B cell (primary cell): ENCODE measurements at regions not wholly inside any gene's neighbourhood (a gene's known extent, or its start where the extent isn't known, plus 50 kb on each side); places are given as distances from the start of the nearest gene placed in this dataset.

Source experiments
- ATAC-seq: fragments of 200-7000 bp; cut with Tn5 transposase; one replicate; pipeline ENCODE4 v1.10.0; 2021; ENCODE audit warnings: low read depth, mild to moderate bottlenecking, moderate number of reproducible peaks, moderate library complexity
- CTCF ChIA-PET: fragments of 350-600 bp; sonication (Branson Sonifier 250); formaldehyde crosslinking; loops from one replicate; lab custom pipeline; 2021; ENCODE audit warnings: antibody characterized with exemption, inconsistent platforms; lab: Charles Lee
- POLR2A ChIA-PET: fragments of 350-600 bp; sonication (Branson Sonifier 250); formaldehyde crosslinking; loops from one replicate; lab custom pipeline; 2021; ENCODE audit warnings: antibody characterized with exemption; lab: Charles Lee
- DNase-seq: peaks from one replicate; pipeline ENCODE4 v3.0.0; 2013
- H2AFZ ChIP-seq: 2 replicates; pipeline ENCODE4 v1.6.1; 2012; ENCODE audit warnings: mild to moderate bottlenecking, low read depth, low read length; ENCODE audit not compliant: insufficient read depth, poor library complexity, severe bottlenecking
- H3K27ac ChIP-seq, 2 donors: 1 replicate in 1 of 2; 2 replicates in 1 of 2; pipeline ENCODE4 v1.5.1; 2012 to 2013; ENCODE audit warnings: low read length in 2 of 2, mild to moderate bottlenecking in 2 of 2, moderate library complexity in 1 of 2
- H3K27me3 ChIP-seq, 4 experiments: fragments of 200-600 bp in 1 of 4; sonication (generic) in 1 of 4; replicated peaks in 1 of 4; 1 replicate in 2 of 4; 2 replicates in 2 of 4; pipeline versions ENCODE4 v1.6.1 to v1.7.0; 2013 to 2016; ENCODE audit warnings: low read length in 3 of 4, mild to moderate bottlenecking in 2 of 4, mixed read lengths in 1 of 4, moderate library complexity in 1 of 4; ENCODE audit not compliant: insufficient read depth in 4 of 4, control insufficient read depth in 3 of 4; ENCODE audit errors: control extremely low read depth in 1 of 4
- H3K36me3 ChIP-seq, 2 experiments: replicated peaks in 1 of 2; 1 replicate in 1 of 2; 2 replicates in 1 of 2; pipeline versions ENCODE4 v1.6.1 to v1.7.1; 2013; ENCODE audit warnings: low read length in 1 of 2; ENCODE audit not compliant: insufficient read depth in 2 of 2, control insufficient read depth in 1 of 2; ENCODE audit errors: control extremely low read depth in 1 of 2, extremely low read depth in 1 of 2
- H3K4me1 ChIP-seq, 2 donors: fragments of 200-600 bp in 1 of 2; sonication (generic) in 1 of 2; 1 replicate in 1 of 2; 2 replicates in 1 of 2; pipeline versions ENCODE4 v1.5.1 to v1.6.1; 2013 to 2017; ENCODE audit warnings: low read length in 2 of 2; ENCODE audit not compliant: control insufficient read depth in 2 of 2, insufficient read depth in 2 of 2
- H3K4me2 ChIP-seq: replicated peaks from 2 replicates; pipeline ENCODE3; 2012; ENCODE audit warnings: mild to moderate bottlenecking, low read depth, low read length; ENCODE audit not compliant: poor library complexity, severe bottlenecking
- H3K4me3 ChIP-seq, 5 experiments: fragments of 200-600 bp in 1 of 5; sonication (generic) in 1 of 5; 1 replicate in 3 of 5; 2 replicates in 2 of 5; pipeline versions ENCODE4 v1.5.1 to v1.7.0; 2011 to 2016; ENCODE audit warnings: low read length in 4 of 5, mild to moderate bottlenecking in 4 of 5, low read depth in 2 of 5, control low read depth in 1 of 5, moderate library complexity in 1 of 5; ENCODE audit not compliant: insufficient read depth in 1 of 5; ENCODE audit errors: control extremely low read depth in 1 of 5, extremely low read depth in 1 of 5
- H3K79me2 ChIP-seq: fragments of 200-600 bp; sonication (generic); one replicate; pipeline ENCODE4 v1.6.0; 2016; ENCODE audit warnings: low read length; ENCODE audit not compliant: control insufficient read depth, insufficient read depth
- H3K9ac ChIP-seq: fragments of 200-600 bp; sonication (generic); 2 replicates; pipeline ENCODE4 v1.6.1; 2017; ENCODE audit warnings: mild to moderate bottlenecking, low read length, moderate library complexity
- H3K9me3 ChIP-seq, 3 donors: one replicate each; pipeline versions ENCODE4 v1.6.1 to v1.7.1; 2013; ENCODE audit warnings: low read length in 2 of 3; ENCODE audit not compliant: control insufficient read depth in 2 of 3, insufficient read depth in 1 of 3; ENCODE audit errors: control extremely low read depth in 1 of 3
- H4K20me1 ChIP-seq: 2 replicates; pipeline ENCODE4 v1.6.0; 2012; ENCODE audit warnings: mild to moderate bottlenecking, low read length; ENCODE audit not compliant: insufficient read depth, control insufficient read depth, poor library complexity, severe bottlenecking
- H3K27ac Mint-ChIP-seq: one replicate; pipeline ENCODE4 v1.8.0; 2021; ENCODE audit warnings: mixed read lengths
- H3K27me3 Mint-ChIP-seq: one replicate; pipeline ENCODE4 v1.8.0; 2021; ENCODE audit warnings: mixed read lengths
- H3K4me1 Mint-ChIP-seq: one replicate; pipeline ENCODE4 v1.8.0; 2021; ENCODE audit warnings: mixed read lengths
- H3K4me3 Mint-ChIP-seq: one replicate; pipeline ENCODE4 v1.8.0; 2021; ENCODE audit warnings: mixed read lengths
- H3K9me3 Mint-ChIP-seq: one replicate; pipeline ENCODE4 v1.8.0; 2022; ENCODE audit warnings: mixed read lengths; ENCODE audit not compliant: insufficient read depth
- CTCF ChIP-seq: fragments of 200-600 bp; IDR thresholded peaks from one replicate; pipeline ENCODE4 v1.8.0; 2022; ENCODE audit warnings: antibody characterized with exemption, mild to moderate bottlenecking
- EZH2 ChIP-seq: IDR thresholded peaks from 2 replicates; pipeline ENCODE4 v1.6.1; 2012; ENCODE audit warnings: borderline replicate concordance, low read depth, mild to moderate bottlenecking, moderate library complexity, low read length; ENCODE audit not compliant: insufficient read depth, poor library complexity, severe bottlenecking
- WGBS: methylation state at CpG from one replicate; pipeline ENCODE4 v1.1.5; 2013; ENCODE audit warnings: missing lambda C conversion rate; ENCODE audit not compliant: insufficient coverage; 5-methylcytosine and 5-hydroxymethylcytosine counted together
- intact Hi-C: fragments of 100-400 bp; cut with micrococcal nuclease; formaldehyde crosslinking; loops from one replicate; pipeline ENCODE4 v1.10.0; 2022

- no CpG with 5 or more reads among the region's 3 CpGs for WGBS
- POLR2A ChIA-PET = no interaction called here
- no peak for ATAC-seq
These were observed 101.9 kb upstream of the RORA start for GRCh38 chr15:61331019-61331418.

GRCh38 chr15:61327019-61327631, 98.0 kb upstream of the RORA start:
- no peak for TF ChIP-seq EZH2
- TF ChIP-seq CTCF = no peak
- ChIA-PET CTCF (no interaction called here), POLR2A (no interaction called here)
- Mint-ChIP-seq H3K4me1 (no peaks in the 10 kb centered on the region), H3K4me3 (no peak overlapping the region), H3K27me3 (no peaks in the 10 kb centered on the region), H3K9me3 (no peaks in the 10 kb centered on the region), H3K27ac (no peak overlapping the region)
- DNase-seq (no peak), ATAC-seq (no peak)
- intact Hi-C loops = no loop called here
- no peaks in the 10 kb centered on the region for H3K36me3 ChIP-seq
- H2AFZ ChIP-seq = no peak overlapping the region
- WGBS = 52% methylated on average over 5 of the region's 8 CpGs
- H3K4me3 ChIP-seq = no peak overlapping the region
- no peaks in the 10 kb centered on the region for H4K20me1 ChIP-seq
- H3K9me3 ChIP-seq = no peaks in the 10 kb centered on the region
- H3K4me2 ChIP-seq = no peak overlapping the region
- peaks cover 0 to 4% of the 10 kb centered on the region in 2 donors for H3K4me1 ChIP-seq
- H3K79me2 ChIP-seq = no peaks in the 10 kb centered on the region
- H3K9ac ChIP-seq = no peak overlapping the region
- no peak overlapping the region for H3K27ac ChIP-seq
- no peaks in the 10 kb centered on the region for H3K27me3 ChIP-seq

More at GRCh38 chr15:61331019-61331418, 101.9 kb upstream of the RORA start:
- Histone ChIP-seq H3K4me1 (peaks cover 0 to 4% of the 10 kb centered on the region in 2 donors), H3K4me2 (no peak overlapping the region), H3K27me3 (no peaks in the 10 kb centered on the region), H4K20me1 (no peaks in the 10 kb centered on the region), H3K9me3 (peaks cover 0 to 6% (median 0%) of the 10 kb centered on the region in 3 donors), H3K27ac (no peak overlapping the region), H3K4me3 (no peak overlapping the region), H3K36me3 (no peaks in the 10 kb centered on the region), H3K79me2 (no peaks in the 10 kb centered on the region), H3K9ac (no peak overlapping the region), H2AFZ (no peak overlapping the region)
- Mint-ChIP-seq H3K4me3 (no peak overlapping the region), H3K27me3 (no peaks in the 10 kb centered on the region), H3K9me3 (peaks cover 3% of the 10 kb centered on the region), H3K27ac (no peak overlapping the region), H3K4me1 (no peaks in the 10 kb centered on the region)
- intact Hi-C loops = no loop called here
- CTCF ChIA-PET = no interaction called here
- TF ChIP-seq CTCF (no peak), EZH2 (no peak)
- no peak for DNase-seq
